Suppressor macrophage (primary cell): ENCODE measurements at regions not wholly inside any gene's neighbourhood (a gene's known extent, or its start where the extent isn't known, plus 50 kb on each side); places are given as distances from the start of the nearest gene placed in this dataset.
"Not testable (repeated sequence)": the region's sequence is repeated elsewhere in the genome, so short reads cannot be mapped to it uniquely, and the experiment has no call there.

ENCODE experiments used
- DNase-seq, 4 experiments: peaks; one replicate each; pipeline ENCODE4 v3.0.0-alpha.2; 2020 to 2022

DNA sequence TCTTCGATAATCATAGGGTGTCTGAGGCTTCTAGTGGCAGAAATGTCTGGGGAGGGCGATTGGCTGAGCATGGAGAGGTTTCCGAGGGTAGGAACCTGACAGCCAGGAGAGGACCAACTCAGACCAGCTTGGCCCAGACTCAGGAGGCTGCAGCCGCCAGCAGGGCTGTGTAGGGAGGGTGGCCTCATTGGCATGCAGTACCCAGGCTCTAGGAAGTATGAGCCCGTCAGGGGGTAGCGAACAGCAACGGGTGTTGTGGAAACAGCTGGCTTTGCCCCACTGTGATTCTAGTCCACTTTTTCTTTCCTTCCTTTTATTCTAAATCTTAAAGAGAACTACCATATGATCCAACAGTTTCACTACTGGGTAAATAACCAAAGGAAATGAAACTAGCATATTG, 103.3 kb downstream of the DIRAS3 start:
- DNase-seq: peak in 1 of 4 experiments; percentile 12

DNA sequence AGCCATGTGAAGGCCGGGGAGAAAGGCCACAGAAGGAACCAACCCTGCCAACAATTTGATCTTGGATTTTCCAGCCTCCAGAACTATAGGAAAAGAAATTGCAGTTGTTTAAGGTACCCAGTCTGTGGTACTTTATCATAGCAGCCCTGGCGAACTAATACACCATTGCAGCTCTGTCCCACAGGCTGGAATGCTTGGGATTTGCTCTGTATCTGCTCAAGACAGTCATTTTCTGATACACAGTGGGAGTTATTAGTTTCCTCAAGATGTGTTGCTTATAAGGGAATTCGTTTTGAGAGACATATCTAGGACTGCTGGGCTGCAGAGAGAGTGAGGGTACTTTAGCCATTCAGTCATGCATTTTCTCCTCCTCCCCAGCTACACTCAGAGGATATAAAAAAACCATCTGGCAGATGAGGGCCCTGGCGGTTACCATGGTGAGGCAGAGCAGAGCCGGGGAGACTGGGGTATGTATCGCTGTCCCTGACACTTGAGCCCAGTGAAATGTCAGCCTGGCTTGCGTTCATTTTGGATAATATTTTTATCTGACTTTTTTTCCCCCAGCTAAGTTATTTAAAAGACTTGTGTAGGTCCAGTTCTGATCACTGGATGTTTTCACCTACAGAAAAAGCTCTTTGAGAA, 104.6 kb downstream of the DIRAS3 start:
- no peak for DNase-seq

- DNase-seq: no peak
These were observed 108.2 kb downstream of the DIRAS3 start for GRCh38 chr1:67942274-67942673.

DNA sequence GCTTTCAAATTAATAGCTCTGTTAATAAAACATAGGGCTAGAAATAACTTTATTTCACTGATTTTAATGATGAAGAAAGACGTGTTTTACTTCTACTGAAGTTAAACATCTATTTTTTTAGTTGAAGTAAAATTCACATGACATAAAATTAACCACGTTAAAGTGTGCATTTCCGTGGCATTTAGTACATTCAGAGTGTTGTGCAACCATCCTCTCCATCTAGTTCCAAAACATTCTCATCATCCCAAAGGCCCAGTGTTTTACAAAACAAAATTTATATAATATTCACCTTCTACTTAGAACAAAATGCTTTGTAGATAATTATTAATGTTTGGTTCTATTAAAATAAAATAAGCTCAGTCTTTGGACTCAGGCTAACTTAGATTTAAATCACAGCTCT, 108.5 kb upstream of the GNG12 start:
- no peak for DNase-seq

GRCh38 chr1:67941155-67941554, 107.9 kb upstream of the GNG12 start:
- no peak for DNase-seq

DNA sequence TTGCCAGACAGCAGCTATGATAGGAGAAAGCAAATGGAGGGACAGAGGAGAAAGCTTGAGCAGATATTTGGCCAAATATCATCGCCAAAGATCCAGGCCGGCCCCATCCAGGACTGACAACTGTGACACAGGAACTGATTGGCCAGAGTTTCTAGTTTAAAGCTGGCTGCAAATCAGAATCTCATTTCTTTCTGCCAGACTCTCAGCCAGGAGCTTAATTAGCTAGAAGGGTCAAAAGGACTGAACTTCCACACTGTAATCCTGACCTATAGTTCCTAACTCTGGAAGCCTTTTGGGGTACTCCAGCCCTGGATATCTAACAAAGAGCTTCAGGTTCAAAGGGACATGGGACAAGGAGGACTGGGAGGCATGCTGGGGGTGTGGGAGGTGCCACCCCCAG, 106.7 kb upstream of the GNG12 start:
- no peak for DNase-seq

GRCh38 chr1:67939186-67939743, 106.0 kb upstream of the GNG12 start:
- DNase-seq: no peak

DNA sequence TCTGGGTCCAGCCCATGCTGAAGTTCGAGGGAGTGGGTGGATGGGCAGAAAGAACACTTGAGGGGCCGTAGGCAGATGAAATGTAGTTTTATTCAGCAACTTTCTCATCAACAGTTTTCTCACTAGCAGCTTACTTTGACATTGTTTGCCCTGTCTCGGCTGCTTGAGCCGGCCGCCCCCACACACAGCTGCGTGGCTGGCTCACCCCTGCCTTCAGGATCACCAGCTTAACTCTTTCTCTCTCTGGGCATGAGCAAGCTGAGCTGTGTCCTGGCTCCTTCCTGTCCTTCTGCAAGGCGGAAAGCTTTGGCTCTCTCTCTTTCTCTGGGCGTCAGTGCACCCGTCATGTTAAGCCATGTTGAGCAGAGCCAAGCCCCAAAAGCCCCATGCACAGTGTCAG, 104.4 kb upstream of the GNG12 start:
- DNase-seq: no peak

DNA sequence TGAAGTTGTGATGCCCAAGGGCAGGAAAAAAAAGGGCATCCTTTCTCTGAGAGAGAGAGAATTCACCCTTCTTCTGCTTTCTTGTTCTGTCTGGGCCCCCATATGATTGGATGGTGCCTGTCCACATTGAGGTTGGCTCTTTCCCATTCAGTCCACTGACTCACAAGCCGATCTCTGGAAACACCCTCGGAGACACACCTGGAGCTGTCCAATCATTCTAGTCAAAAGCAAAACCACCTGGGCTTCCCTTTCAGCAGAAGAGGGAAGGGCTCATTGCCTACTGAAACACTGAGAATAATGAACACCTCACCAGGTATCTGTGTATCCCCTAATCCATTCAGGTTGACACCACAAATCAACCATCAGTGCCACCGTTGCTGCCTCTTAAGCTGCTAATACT, 103.7 kb upstream of the GNG12 start:
- no peak for DNase-seq

DNA sequence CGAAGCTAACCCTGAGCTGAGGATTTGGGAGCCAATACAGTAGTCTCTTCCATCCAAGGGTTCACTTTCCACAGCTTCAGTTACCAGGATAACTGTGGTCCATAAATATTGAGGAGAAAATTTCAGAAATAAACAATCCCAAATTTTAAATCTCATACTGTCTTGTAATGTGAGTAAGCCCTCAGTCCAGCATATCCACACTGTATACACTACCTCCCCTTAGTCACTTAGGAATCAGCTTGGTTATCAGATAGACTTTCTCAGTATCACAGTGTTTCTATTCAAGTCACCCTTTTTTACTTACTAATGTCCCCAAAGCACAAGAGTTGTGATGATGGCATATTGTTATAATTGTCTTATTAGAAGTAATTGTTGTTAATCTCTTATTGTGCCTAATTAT, 102.3 kb upstream of the GNG12 start:
- DNase-seq: no peak

DNA sequence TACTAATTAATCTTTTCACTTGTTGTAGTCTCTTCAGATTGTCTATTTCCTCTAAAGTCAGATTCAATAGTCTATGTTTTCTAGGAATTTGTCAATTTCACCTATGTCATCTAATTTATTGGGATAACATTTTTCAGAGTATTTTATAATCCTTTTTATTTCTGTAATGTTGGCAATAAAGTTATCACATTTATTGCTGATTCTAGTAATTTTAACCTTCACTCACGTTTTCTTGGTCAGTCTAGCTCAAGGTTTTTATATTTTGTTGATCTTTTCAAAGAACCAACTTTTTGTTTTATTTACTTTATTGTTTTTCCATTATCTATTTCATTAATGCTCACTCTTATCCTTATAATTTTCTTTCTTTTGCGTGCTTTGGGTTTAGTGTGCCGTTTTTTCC, 97.9 kb upstream of the GNG12 start:
- no peak for DNase-seq

GRCh38 chr1:67923074-67923473, 89.8 kb upstream of the GNG12 start:
- DNase-seq: peak in 1 of 4 experiments; percentile 10

- no peak for DNase-seq
These were observed 88.6 kb upstream of the GNG12 start for GRCh38 chr1:67921725-67922489.

DNA sequence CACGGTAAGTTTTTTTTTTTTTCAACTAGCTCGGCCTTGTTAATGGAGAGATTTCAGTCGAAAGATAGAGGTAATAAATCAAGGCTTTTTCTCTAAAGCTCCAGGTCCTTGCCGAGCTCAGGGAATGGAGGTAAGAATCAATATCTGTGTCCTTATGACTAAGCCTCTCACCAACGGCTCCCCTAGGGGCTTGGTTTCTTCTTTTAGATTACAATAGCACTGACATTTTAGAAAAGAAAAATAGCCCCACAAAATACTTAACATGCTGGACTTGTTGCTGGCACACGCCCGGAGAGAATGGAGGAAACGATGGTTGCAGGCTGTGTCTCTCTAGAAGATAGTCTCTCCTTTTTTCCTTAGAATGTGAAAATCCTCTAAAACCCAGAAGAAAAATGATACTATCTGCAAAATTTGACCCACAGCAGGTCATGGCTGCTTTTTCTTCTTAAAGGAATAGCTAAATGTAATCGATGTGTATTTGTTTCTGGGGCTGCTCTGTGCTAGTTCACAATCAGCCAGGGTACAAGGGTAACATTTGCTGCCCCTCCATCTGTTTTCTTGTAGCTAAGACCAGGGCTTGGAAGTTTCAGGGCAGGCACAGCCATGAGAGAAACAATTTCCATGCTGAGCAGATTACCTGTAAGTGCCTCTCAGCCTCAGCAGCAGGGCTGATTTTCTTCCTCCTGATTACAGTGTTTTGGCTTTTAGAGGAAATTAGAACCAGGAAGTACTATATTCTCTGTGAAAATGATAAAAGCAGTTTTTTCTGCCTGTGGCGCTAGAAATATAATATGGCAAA, 86.2 kb upstream of the GNG12 start:
- no peak for DNase-seq

GRCh38 chr1:67918067-67918466, 84.8 kb upstream of the GNG12 start:
- no peak for DNase-seq

DNA sequence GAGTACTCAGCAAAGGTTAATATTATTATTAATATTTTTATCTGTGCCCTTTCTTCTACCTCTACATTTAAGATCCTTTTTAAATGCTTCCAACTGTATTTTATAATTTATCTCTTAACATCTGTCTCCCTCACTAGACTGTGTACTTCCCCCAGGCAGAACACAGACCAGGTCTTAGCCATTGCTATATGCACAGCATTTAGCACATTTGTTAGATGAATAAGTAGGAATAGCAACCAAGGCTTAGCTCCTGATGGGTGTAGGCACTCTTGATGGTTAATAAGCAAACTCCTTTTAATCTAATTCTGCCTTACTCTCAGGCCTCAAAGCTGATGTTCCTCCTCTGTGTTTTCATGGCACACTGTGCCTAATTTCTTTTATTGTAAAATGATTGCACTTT, 83.7 kb upstream of the GNG12 start:
- no peak for DNase-seq

DNA sequence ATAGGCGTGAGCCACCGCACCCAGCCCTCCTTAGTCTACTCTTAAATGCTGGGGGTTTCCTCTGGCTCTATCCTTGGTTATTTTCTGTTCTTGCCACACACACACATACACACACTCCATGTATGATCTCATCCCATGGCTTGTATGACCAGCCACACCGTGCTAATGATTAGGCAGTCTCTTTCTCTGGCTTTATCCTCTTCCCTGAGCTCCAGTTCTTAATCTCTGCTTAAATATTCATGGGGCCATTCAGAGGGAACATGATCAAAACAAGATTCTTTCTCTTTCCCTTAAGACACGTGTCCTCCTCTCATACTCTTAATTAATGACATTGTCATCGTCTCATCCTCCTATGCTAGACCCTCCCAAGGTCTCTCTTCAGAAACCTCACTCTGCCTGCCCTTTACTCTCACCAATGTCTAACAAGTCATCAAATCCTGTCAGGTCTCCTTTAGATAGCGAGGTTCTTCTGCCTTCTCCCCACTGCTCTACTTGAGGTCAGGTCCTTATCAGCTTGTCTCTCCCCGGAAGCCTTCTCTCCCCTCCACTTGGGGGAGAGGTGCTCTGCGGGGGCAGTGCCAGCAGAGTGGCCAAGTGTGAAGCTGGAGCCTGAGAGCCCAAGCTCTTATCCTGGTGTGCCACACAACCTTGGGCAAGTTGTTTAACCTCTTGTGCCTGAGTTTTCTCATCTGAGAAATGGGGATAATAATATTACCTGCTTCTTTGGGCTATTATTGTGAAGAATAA, 83.0 kb upstream of the GNG12 start:
- no peak for DNase-seq

- DNase-seq: no peak
These were observed 76.5 kb upstream of the GNG12 start for GRCh38 chr1:67909776-67910175.

- no peak for DNase-seq
These were observed 75.1 kb upstream of the GNG12 start for GRCh38 chr1:67908250-67908936.

DNA sequence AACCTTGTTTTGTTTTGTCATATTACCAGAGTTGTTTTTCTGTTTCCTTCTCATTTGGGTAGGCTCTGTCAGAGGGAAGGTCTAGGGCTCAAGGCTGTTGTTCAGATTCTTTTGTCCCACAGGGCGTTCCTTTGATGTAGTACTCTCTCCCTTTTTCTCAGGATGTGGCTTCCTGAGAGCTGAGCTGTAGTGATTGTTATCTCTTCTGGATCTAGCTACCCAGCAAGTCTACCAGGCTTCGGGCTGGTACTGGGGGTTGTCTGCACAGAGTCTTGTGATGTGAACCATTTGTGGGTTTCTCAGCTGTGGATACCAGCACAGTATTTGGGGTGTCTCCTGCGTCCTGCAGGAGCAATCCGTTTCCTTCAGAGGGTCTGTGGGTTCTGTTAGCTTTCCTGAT, 74.2 kb upstream of the GNG12 start:
- DNase-seq: not testable (repeated sequence)

DNA sequence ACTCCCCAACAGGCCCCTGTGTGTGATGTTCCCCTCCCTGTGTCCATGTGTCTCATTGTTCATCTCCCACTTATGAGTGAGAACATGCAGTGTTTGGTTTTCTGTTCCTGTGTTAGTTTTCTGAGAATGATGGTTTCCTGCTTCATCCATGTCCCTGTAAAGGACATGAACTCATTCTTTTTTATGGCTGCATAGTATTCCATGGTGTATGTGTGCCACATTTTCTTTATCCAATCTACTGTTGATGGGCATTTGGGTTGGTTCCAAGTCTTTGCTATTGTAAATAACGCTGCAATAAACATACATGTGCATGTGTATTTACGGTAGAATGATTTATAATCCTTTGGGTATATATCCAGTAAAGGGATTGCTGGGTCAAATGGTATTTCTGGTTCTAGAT, 72.7 kb upstream of the GNG12 start:
- not testable (repeated sequence) for DNase-seq
